GM12878 (cell line): ENCODE measurements at regions not wholly inside any gene's neighbourhood (a gene's known extent, or its start where the extent isn't known, plus 50 kb on each side); places are given as distances from the start of the nearest gene placed in this dataset.

ENCODE experiments used
- ATAC-seq: fragments of 200-7000 bp; cut with Tn5 transposase; 3 replicates; pipeline ENCODE4 v1.9.1; 2020; ENCODE audit warnings: mild to moderate bottlenecking, moderate library complexity
- BruUV-seq: library from RNA; stranded (reverse); fragments of 400-500 nt; replicated peaks from 2 replicates; lab custom pipeline; 2021; lab: Mats Ljungman, UMichigan
- CTCF ChIA-PET: fragments of 300-600 bp; sonication (Branson Sonifier 250); formaldehyde crosslinking; extraction: SDS; loops from one replicate; lab custom pipeline; 2021; ENCODE audit warnings: inconsistent platforms; lab: Yijun Ruan, JAX
- POLR2A ChIA-PET: fragments of 350-600 bp; formaldehyde crosslinking; extraction: SDS; loops from one replicate; lab custom pipeline; 2021; ENCODE audit warnings: inconsistent platforms; lab: Charles Lee
- RAD21 ChIA-PET: fragments of 300-600 bp; sonication (Branson Sonifier 250); formaldehyde crosslinking; loops from one replicate; lab custom pipeline; 2023; ENCODE audit warnings: antibody characterized with exemption; ENCODE audit not compliant: unreplicated experiment; lab: Charles Lee
- SMC1A ChIA-PET: fragments of 300-600 bp; sonication (Branson Sonifier 250); formaldehyde crosslinking; loops from one replicate; lab custom pipeline; 2023; ENCODE audit not compliant: unreplicated experiment, uncharacterized antibody; lab: Charles Lee
- DNase-seq: peaks from one replicate; pipeline ENCODE4 v3.0.0-alpha.2; 2011; ENCODE audit warnings: low read depth, low spot score
- FAIRE-seq: peaks from 3 replicates; lab custom pipeline; 2011; peaks lifted over from hg19 to GRCh38; lab: Jason Lieb, UNC
- H2AFZ ChIP-seq: 2 replicates; pipeline ENCODE4 v1.6.0; 2011; ENCODE audit warnings: low read depth, low read length, control low read depth; ENCODE audit not compliant: control insufficient read depth
- H3K27ac ChIP-seq: 2 replicates; pipeline ENCODE4 v1.5.1; 2011; ENCODE audit warnings: control low read depth; ENCODE audit not compliant: control insufficient read depth, insufficient read depth
- H3K27me3 ChIP-seq, 2 experiments: replicated peaks in 1 of 2; 2 replicates each; pipeline versions ENCODE4 v1.6.0 to v1.6.1; 2011; ENCODE audit warnings: low read length in 1 of 2; ENCODE audit not compliant: control insufficient read depth in 2 of 2, insufficient read depth in 2 of 2
- H3K36me3 ChIP-seq, 2 experiments: 2 replicates each; pipeline ENCODE4 v1.5.1; 2011; ENCODE audit warnings: low read length in 1 of 2; ENCODE audit not compliant: control insufficient read depth in 2 of 2, insufficient read depth in 2 of 2
- H3K4me1 ChIP-seq: 2 replicates; pipeline ENCODE4 v1.6.1; 2011; ENCODE audit warnings: mild to moderate bottlenecking, low read length, moderate library complexity, mixed read lengths; ENCODE audit not compliant: control insufficient read depth, insufficient read depth
- H3K4me2 ChIP-seq: 2 replicates; pipeline ENCODE4 v1.6.0; 2011; ENCODE audit warnings: control low read depth; ENCODE audit not compliant: control insufficient read depth, insufficient read depth
- H3K4me3 ChIP-seq: fragments of 200-600 bp; sonication (generic); 2 replicates; pipeline ENCODE4 v1.5.1; 2016
- H3K79me2 ChIP-seq: 2 replicates; pipeline ENCODE4 v1.6.0; 2011; ENCODE audit warnings: low read length; ENCODE audit not compliant: control insufficient read depth, insufficient read depth
- H3K9ac ChIP-seq: 2 replicates; pipeline ENCODE4 v1.8.0; 2011; ENCODE audit warnings: low read length, control low read depth, mixed read lengths; ENCODE audit not compliant: control insufficient read depth, insufficient read depth
- H3K9me3 ChIP-seq: replicated peaks from 3 replicates; pipeline ENCODE4 v1.5.1; 2011; ENCODE audit warnings: mild to moderate bottlenecking, low read length; ENCODE audit not compliant: control insufficient read depth, insufficient read depth
- H4K20me1 ChIP-seq: 2 replicates; pipeline ENCODE4 v1.6.0; 2011; ENCODE audit not compliant: control insufficient read depth, insufficient read depth
- CBX3 ChIP-seq: fragments of 200-600 bp; sonication (generic); IDR thresholded peaks from 2 replicates; pipeline ENCODE4 v1.6.1; 2016; ENCODE audit warnings: low read depth, borderline replicate concordance
- FOS ChIP-seq: IDR thresholded peaks from 3 replicates; pipeline ENCODE4 v1.6.1; 2011; ENCODE audit warnings: borderline replicate concordance; ENCODE audit not compliant: insufficient read length; ENCODE audit errors: extremely low read depth
- IKZF1 ChIP-seq: fragments of 450-650 bp; conservative IDR thresholded peaks from 2 replicates; pipeline ENCODE4 v1.6.1; 2017; ENCODE audit warnings: antibody characterized with exemption, mild to moderate bottlenecking
- IKZF2 ChIP-seq, 2 experiments: fragments of 450-650 bp; IDR thresholded peaks; 2 replicates each; pipeline ENCODE4 v1.6.1; 2017; ENCODE audit warnings: mild to moderate bottlenecking in 2 of 2, moderate library complexity in 2 of 2
- STAT3 ChIP-seq: IDR thresholded peaks from 2 replicates; pipeline ENCODE4 v1.6.1; 2011; ENCODE audit warnings: low read depth, low read length, improper control_type of control experiment
- TCF7 ChIP-seq: IDR thresholded peaks from 2 replicates; pipeline ENCODE4 v1.6.1; 2014; ENCODE audit warnings: antibody characterized with exemption, borderline replicate concordance
- WGBS: methylation state at CpG from one replicate; pipeline ENCODE4 v1.1.6; 2016; ENCODE audit warnings: low lambda C conversion rate; ENCODE audit not compliant: insufficient replicate concordance, insufficient coverage; ENCODE audit errors: missing lambda C conversion rate; 5-methylcytosine and 5-hydroxymethylcytosine counted together
- in situ Hi-C: fragments of 300-500 bp; cut with MboI; formaldehyde crosslinking; loops from 9 replicates; pipeline ENCODE4 v1.14.3; 2018; ENCODE audit warnings: mixed read lengths
- intact Hi-C: fragments of 100-400 bp; cut with micrococcal nuclease; formaldehyde crosslinking; loops from one replicate; pipeline ENCODE4 v1.14.2; 2022; ENCODE audit not compliant: unreplicated experiment
- TF ChIP-seq, protein P1 (sequence below): fragments of 450-650 bp; IDR thresholded peaks from 2 replicates; pipeline ENCODE4 v1.6.1; 2016; ENCODE audit warnings: mild to moderate bottlenecking

DNA sequence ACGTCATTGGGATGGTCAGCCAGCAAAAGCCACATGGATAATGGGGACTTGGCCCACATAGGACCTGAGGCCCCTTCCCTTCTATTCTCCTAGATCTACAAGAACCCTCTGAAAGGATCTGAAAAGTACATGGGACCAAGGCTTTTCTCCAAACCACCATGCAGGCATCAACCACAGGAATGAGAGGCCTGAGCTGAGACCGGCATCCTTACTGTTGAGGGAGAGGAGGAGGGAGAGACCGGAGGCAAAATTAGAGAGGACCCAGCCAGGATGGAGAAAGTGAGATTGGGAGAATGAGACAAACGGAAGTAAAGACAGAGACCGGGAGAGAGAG lies 281.7 kb downstream of the RRAGC start (continued):
- no peak for TF ChIP-seq TCF7
- no peak for TF ChIP-seq IKZF1
- no peak for TF ChIP-seq STAT3
- TF ChIP-seq CBX3 = no peak

DNA sequence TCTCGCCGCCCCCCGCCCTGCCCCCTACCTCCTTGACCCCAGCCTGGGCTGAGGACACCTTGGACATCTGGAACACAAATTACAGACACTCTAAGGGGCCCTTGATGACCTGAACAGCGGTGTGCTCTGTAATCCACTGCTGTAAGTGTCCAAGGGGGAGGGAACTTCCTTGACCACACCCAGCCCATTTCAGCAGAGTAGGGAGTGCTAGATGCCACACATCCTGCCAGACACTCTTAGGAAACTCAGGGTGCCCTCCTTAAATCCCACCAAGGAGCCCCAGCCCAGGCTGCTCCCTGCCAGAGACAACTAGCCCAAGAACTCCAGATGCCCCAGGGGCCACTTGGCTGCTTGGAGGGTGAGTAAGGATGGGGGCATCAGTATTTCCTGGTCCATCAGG lies 282.2 kb downstream of the RRAGC start:
- Histone ChIP-seq H3K4me2 (no peak overlapping the region), H3K27me3 (peaks cover 5 to 6% of the 10 kb centered on the region in 2 experiments; a peak in 3 of 4 replicates), H3K4me3 (no peak overlapping the region), H3K9ac (no peak overlapping the region), H3K9me3 (no peaks in the 10 kb centered on the region), H2AFZ (no peak overlapping the region), H4K20me1 (no peaks in the 10 kb centered on the region), H3K27ac (no peak overlapping the region), H3K79me2 (no peaks in the 10 kb centered on the region), H3K4me1 (no peaks in the 10 kb centered on the region; the same call in 1 of the 2 replicates), H3K36me3 (no peaks in the 10 kb centered on the region)
- TF ChIP-seq IKZF2 (IDR thresholded peaks at IDR 0.05) (no peak), FOS (no peak)
- TF ChIP-seq, protein P1, sequence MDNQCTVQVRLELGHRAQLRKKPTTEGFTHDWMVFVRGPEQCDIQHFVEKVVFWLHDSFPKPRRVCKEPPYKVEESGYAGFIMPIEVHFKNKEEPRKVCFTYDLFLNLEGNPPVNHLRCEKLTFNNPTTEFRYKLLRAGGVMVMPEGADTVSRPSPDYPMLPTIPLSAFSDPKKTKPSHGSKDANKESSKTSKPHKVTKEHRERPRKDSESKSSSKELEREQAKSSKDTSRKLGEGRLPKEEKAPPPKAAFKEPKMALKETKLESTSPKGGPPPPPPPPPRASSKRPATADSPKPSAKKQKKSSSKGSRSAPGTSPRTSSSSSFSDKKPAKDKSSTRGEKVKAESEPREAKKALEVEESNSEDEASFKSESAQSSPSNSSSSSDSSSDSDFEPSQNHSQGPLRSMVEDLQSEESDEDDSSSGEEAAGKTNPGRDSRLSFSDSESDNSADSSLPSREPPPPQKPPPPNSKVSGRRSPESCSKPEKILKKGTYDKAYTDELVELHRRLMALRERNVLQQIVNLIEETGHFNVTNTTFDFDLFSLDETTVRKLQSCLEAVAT = no peak
- no peak for ATAC-seq
- no peak for FAIRE-seq
- RAD21 ChIA-PET = no interaction called here
- in situ Hi-C loops = loop anchor here (25.0 kb wide), 1 partner anchor 540 kb away; the partner anchor contains the start of gene POU3F1
- intact Hi-C loops = no loop called here
- CTCF ChIA-PET = no interaction called here
- POLR2A ChIA-PET = interaction anchor here (0.5 kb wide), 1 partner anchor 95 kb away, joined by 3 read pairs; no protein-coding TSS in a partner anchor
- SMC1A ChIA-PET = interaction anchor here (1.0 to 1.1 kb wide), 2 partner anchors 95 to 403 kb away, joined by 3 read pairs; no protein-coding TSS in a partner anchor
- WGBS = 27% methylated on average over 4 of the region's 4 CpGs
- no TSS peak for BruUV-seq
- DNase-seq = no peak
